ENCODE measurements at regions not wholly inside any gene's neighbourhood (a gene's known extent, or its start where the extent isn't known, plus 50 kb on each side); places are given as distances from the start of the nearest gene placed in this dataset.

GRCh38 chr2:239778042-239778851, 246.9 kb downstream of the NDUFA10 start:
- no peak overlapping the region for H3K27ac ChIP-seq
- no peaks in the 10 kb centered on the region for H3K36me3 ChIP-seq (ENCODE audit: low read depth, missing control alignments)
- DNase-seq = peak; percentile 12
- no peak overlapping the region for H3K4me3 ChIP-seq
- no peaks in the 10 kb centered on the region for H3K9me3 ChIP-seq
- no peaks in the 10 kb centered on the region for H3K4me1 ChIP-seq
- H3K27me3 ChIP-seq = no peaks in the 10 kb centered on the region
- intact Hi-C loops (cut with DNase I; ENCODE audit: low total_unique reads) = no loop called here
- no peak for TF ChIP-seq CTCF (IDR thresholded peaks at IDR 0.05)
- TF ChIP-seq POLR2A (IDR thresholded peaks at IDR 0.05) = no peak
- WGBS, 2 donors = 91 to 93% methylated on average over 12 to 26 of the region's 26 CpGs

DNA sequence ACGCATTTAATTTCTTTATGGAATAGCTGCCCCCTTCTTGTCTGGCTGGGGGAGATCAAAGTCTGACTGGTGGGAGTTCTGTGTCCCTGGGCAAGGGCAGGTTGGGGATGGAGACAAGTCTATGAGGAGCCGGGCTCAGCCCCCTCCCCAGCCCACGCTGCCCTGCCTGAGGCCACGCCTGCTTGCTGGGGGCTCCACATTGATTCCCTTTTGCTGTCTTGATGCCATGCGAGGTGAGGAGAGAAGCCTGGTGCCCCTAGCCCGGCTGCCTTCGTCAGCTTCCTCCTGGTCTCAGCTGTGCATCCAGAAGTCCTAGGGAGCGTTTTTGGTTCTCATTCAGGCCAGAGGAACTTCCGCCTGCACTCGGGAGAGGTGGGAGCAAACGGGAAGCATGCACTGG, 247.9 kb downstream of the NDUFA10 start:
- intact Hi-C loops (cut with DNase I; ENCODE audit: low total_unique reads) = no loop called here
- Histone ChIP-seq H3K27ac (no peak overlapping the region), H3K27me3 (no peaks in the 10 kb centered on the region), H3K4me1 (no peaks in the 10 kb centered on the region), H3K36me3 (ENCODE audit: low read depth, missing control alignments) (no peaks in the 10 kb centered on the region), H3K9me3 (no peaks in the 10 kb centered on the region), H3K4me3 (no peak overlapping the region)
- no peak for TF ChIP-seq POLR2A (IDR thresholded peaks at IDR 0.05)
- DNase-seq = no peak
- WGBS, 2 donors = 80 to 95% methylated on average over 6 to 11 of the region's 11 CpGs

DNA sequence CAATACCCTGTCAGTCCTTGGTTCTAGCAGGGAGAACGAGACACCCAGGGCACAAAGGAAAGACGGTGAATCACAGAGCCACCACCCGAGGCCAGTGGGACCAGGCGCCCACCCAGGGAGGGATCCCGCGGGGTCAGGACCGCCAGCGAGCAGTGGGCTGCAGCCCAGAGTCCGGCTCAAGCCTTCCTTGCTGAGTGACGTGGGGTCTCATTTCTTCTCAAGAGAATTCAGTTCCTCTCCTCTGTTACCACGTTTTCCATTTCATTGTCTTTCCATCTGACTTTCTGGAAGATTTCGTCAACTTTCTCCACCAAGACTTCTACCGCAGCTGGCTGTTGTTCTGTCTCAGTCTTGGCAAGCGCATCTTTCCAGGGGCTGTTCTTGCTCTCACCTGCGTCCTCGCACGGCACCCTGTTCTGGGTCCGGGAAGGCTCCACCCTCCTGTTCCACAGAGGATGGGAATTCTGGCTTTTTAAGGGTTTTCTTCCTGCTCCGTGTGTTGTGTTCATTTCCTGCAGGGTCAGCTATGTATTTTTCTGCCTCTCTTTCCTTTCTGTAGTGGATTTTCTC, 248.6 kb downstream of the NDUFA10 start:
- WGBS, 2 donors = 91% methylated on average over 19 of the region's 19 CpGs
- no peaks in the 10 kb centered on the region for H3K36me3 ChIP-seq (ENCODE audit: low read depth, missing control alignments)
- no peak overlapping the region for H3K27ac ChIP-seq
- H3K27me3 ChIP-seq = no peaks in the 10 kb centered on the region
- DNase-seq = no peak
- no peak for TF ChIP-seq CTCF (IDR thresholded peaks at IDR 0.05)
- TF ChIP-seq POLR2A (IDR thresholded peaks at IDR 0.05) = no peak
- intact Hi-C loops (cut with DNase I; ENCODE audit: low total_unique reads) = no loop called here
- H3K4me1 ChIP-seq = no peaks in the 10 kb centered on the region
- H3K4me3 ChIP-seq = no peak overlapping the region
- no peaks in the 10 kb centered on the region for H3K9me3 ChIP-seq

- Histone ChIP-seq H3K27ac (no peak overlapping the region), H3K27me3 (no peaks in the 10 kb centered on the region), H3K4me3 (no peak overlapping the region), H3K4me1 (no peaks in the 10 kb centered on the region), H3K36me3 (ENCODE audit: low read depth, missing control alignments) (no peaks in the 10 kb centered on the region), H3K9me3 (no peaks in the 10 kb centered on the region)
- 77 to 82% methylated on average over 21 of the region's 21 CpGs for WGBS, 2 donors
- TF ChIP-seq CTCF (IDR thresholded peaks at IDR 0.05) (no peak), POLR2A (IDR thresholded peaks at IDR 0.05) (no peak)
- DNase-seq = no peak
- intact Hi-C loops (cut with DNase I; ENCODE audit: low total_unique reads) = no loop called here
These were observed 249.3 kb downstream of the NDUFA10 start for GRCh38 chr2:239775623-239776435.

- Histone ChIP-seq H3K4me1 (no peaks in the 10 kb centered on the region), H3K27ac (no peak overlapping the region), H3K9me3 (no peaks in the 10 kb centered on the region), H3K36me3 (ENCODE audit: low read depth, missing control alignments) (no peaks in the 10 kb centered on the region), H3K4me3 (no peak overlapping the region), H3K27me3 (no peaks in the 10 kb centered on the region)
- TF ChIP-seq POLR2A (IDR thresholded peaks at IDR 0.05) = no peak
- TF ChIP-seq CTCF (IDR thresholded peaks at IDR 0.05) = no peak
- 87 to 89% methylated on average over 17 of the region's 17 CpGs for WGBS, 2 donors
- intact Hi-C loops (cut with DNase I; ENCODE audit: low total_unique reads) = no loop called here
- no peak for DNase-seq
These were observed 250.1 kb downstream of the NDUFA10 start for GRCh38 chr2:239774933-239775622.

Measured in testis (tissue), 2 donors.